ENCODE measurements at regions not wholly inside any gene's neighbourhood (a gene's known extent, or its start where the extent isn't known, plus 50 kb on each side); places are given as distances from the start of the nearest gene placed in this dataset.
"Not testable (repeated sequence)": the region's sequence is repeated elsewhere in the genome, so short reads cannot be mapped to it uniquely, and the experiment has no call there.

DNA sequence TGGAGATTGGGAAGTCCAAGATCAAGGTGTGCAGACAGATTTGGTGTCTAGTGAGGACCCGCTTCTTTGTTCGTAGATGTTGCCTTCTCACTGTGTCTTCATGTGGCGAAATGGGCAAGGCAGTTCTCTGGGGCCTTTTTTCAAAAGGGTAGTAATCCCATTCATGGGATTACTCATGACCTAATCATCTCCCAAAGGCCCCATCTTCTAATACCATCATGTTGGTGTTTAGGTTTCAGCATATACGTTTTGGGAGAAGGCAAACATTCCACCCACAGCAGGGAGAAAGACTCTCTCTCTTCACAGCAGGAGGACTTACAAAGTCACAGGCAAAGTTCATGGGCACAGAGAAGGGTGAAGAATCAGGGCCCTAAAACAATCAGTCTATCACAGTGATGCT is 252.1 kb downstream of the RPLP1 start:
- Histone ChIP-seq H3K4me1 (ENCODE audit: insufficient read depth) (no peaks in the 10 kb centered on the region), H3K27me3 (no peaks in the 10 kb centered on the region), H3K9me3 (no peaks in the 10 kb centered on the region), H3K27ac (no peak overlapping the region), H3K36me3 (no peaks in the 10 kb centered on the region), H3K4me3 (no peak overlapping the region)
- TF ChIP-seq EP300 (IDR thresholded peaks at IDR 0.05): no peak
- TF ChIP-seq, protein P1, sequence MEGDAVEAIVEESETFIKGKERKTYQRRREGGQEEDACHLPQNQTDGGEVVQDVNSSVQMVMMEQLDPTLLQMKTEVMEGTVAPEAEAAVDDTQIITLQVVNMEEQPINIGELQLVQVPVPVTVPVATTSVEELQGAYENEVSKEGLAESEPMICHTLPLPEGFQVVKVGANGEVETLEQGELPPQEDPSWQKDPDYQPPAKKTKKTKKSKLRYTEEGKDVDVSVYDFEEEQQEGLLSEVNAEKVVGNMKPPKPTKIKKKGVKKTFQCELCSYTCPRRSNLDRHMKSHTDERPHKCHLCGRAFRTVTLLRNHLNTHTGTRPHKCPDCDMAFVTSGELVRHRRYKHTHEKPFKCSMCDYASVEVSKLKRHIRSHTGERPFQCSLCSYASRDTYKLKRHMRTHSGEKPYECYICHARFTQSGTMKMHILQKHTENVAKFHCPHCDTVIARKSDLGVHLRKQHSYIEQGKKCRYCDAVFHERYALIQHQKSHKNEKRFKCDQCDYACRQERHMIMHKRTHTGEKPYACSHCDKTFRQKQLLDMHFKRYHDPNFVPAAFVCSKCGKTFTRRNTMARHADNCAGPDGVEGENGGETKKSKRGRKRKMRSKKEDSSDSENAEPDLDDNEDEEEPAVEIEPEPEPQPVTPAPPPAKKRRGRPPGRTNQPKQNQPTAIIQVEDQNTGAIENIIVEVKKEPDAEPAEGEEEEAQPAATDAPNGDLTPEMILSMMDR (IDR thresholded peaks at IDR 0.05): no peak
- no peak for TF ChIP-seq POLR2A (IDR thresholded peaks at IDR 0.05)
- 85 to 92% (median 90%) methylated on average over 4 of the region's 4 CpGs for WGBS, 3 donors
- intact Hi-C loops (cut with DNase I): no loop called here
- DNase-seq: no peak

DNA sequence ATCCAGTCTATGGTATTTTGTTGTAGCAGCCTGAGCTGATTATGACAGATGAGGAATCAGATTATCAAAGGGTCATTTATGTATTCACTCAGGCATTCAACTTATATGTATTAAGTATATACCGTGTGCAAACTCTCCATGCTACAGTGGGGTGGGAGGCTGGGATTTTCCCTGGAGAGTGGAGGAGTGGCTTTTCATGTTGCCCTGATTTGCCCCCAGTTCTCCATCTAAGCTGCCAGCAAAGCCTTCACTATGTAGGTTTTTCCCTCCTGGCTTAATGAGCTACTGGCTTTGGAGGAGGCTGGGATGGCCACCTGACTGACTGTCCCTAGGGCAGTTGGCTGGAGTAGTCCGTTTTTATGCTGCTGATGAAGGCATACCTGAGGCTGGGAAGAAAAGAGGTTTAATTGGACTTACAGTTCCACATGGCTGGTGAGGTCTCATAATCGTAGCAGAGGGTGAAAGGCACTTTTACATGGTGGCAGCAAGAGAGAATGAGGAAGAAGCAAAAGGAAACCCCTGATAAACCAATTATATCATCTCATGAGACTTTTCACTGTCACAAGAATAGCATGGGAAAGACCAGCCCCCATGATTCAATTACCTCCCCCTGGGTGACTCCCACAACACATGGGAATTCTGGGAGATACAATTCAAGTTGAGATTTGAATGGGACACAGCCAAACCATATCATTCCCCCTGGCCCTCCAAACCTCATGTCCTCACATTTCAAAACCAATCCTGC is 253.9 kb downstream of the RPLP1 start:
- no peak for DNase-seq
- Histone ChIP-seq H3K27ac (no peak overlapping the region), H3K27me3 (no peaks in the 10 kb centered on the region), H3K4me3 (no peak overlapping the region), H3K4me1 (ENCODE audit: insufficient read depth) (no peaks in the 10 kb centered on the region), H3K9me3 (no peaks in the 10 kb centered on the region), H3K36me3 (no peaks in the 10 kb centered on the region)
- intact Hi-C loops (cut with DNase I): no loop called here
- TF ChIP-seq EP300 (IDR thresholded peaks at IDR 0.05): no peak
- TF ChIP-seq POLR2A (IDR thresholded peaks at IDR 0.05): no peak
- TF ChIP-seq, protein P1 (IDR thresholded peaks at IDR 0.05): no peak
- 73 to 88% (median 74%) methylated on average over 3 of the region's 3 CpGs for WGBS, 3 donors

DNA sequence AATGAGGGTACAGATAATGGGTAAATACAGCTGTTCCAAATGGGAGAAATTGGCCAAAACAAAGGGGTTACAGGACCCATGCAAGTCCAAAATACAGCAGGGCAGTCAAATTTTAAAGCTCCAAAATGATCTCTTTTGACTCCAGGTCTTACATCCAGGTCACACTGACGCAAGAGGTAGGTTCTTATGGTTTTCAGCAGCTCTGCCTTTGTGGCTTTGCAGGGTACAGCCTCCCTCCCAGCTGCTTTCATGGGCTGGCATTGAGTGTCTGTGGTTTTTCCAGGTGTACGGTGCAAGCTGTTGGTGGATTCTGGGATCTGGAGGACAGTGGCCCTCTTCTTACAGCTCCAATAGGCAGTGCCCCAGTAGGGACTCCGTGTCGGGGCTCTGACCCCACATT is 254.6 kb downstream of the RPLP1 start:
- H3K4me3 ChIP-seq; H3K27ac ChIP-seq; intact Hi-C loops (cut with DNase I); H3K36me3 ChIP-seq; H3K4me1 ChIP-seq (ENCODE audit: insufficient read depth); H3K27me3 ChIP-seq; H3K9me3 ChIP-seq; DNase-seq: not testable (repeated sequence)
- 89 to 98% (median 96%) methylated on average over 4 of the region's 4 CpGs for WGBS, 3 donors

DNA sequence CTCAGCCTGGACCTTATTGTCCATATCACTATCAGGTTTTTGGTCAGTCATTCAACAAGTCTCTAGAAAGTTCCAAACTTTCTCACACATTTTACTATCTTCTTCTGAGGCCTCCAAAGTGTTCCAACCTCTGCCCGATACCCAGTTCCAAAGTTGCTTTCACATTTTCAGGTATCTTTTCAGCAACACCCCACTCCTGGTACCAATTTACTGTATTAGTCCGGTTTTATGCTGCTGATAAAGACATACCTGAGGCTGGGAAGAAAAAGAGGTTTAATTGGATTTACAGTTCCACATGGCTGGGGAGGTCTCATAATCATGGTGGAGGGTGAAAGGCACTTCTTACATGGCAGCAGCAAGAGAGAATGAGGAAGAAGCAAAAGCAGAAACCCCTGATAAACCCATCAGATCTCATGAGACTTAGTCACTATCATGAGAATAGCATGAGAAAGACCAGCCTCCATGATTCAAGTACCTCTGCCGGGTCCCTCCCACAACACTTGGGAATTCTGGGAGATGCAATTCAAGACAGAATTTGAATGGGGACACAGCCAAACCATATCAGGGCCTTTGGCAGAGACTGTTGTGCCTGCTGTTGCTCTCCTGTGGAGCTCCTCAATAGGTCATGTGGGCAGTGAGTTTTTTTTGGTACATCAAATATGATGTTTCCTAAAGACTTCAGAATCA is 256.0 kb downstream of the RPLP1 start:
- H3K4me3 ChIP-seq; H3K27me3 ChIP-seq; H3K9me3 ChIP-seq; intact Hi-C loops (cut with DNase I); DNase-seq; H3K36me3 ChIP-seq; H3K4me1 ChIP-seq (ENCODE audit: insufficient read depth); H3K27ac ChIP-seq: not testable (repeated sequence)
- WGBS, 3 donors: 86 to 92% (median 90%) methylated on average over 3 of the region's 3 CpGs

DNA sequence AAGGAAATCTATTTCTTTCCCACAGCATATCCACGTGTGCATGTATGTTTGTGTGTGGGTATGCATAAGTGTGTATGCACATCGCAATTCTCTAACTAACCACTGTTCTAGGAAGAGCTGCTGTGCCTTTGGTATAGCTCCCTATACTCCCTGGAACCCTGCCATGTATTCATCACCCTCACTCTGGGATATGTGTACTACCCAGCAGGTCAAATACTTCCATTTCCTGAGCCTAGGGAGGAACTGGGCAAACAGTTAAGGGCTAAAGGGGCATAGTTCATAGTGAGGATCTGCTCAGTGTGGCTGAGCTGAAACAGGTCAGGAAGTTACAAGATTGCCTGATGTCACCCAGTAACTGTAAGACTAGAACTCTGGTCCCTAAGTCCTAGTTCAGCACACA is 260.4 kb downstream of the RPLP1 start:
- Histone ChIP-seq H3K9me3 (no peaks in the 10 kb centered on the region), H3K27me3 (no peaks in the 10 kb centered on the region), H3K4me1 (ENCODE audit: insufficient read depth) (no peaks in the 10 kb centered on the region), H3K4me3 (no peak overlapping the region), H3K36me3 (no peaks in the 10 kb centered on the region), H3K27ac (no peak overlapping the region)
- 87 to 89% (median 87%) methylated on average over 2 of the region's 2 CpGs for WGBS, 3 donors
- TF ChIP-seq EP300 (IDR thresholded peaks at IDR 0.05): no peak
- TF ChIP-seq, protein P1 (IDR thresholded peaks at IDR 0.05): no peak
- no peak for TF ChIP-seq POLR2A (IDR thresholded peaks at IDR 0.05)
- intact Hi-C loops (cut with DNase I): no loop called here
- no peak for DNase-seq
